Psoas muscle (tissue), 7 donors: ENCODE measurements at regions not wholly inside any gene's neighbourhood (a gene's known extent, or its start where the extent isn't known, plus 50 kb on each side); places are given as distances from the start of the nearest gene placed in this dataset.

Experiments used
- ATAC-seq, 4 donors: fragments of 200-7000 bp; cut with Tn5 transposase; one replicate each; pipeline ENCODE4 v1.9.1; 2020; ENCODE audit warnings: moderate library complexity in 3 of 4, mild to moderate bottlenecking in 2 of 4
- DNase-seq, 2 donors: peaks; one replicate each; pipeline ENCODE4 v3.0.0-alpha.2; 2020
- H3K27ac ChIP-seq: fragments of 200-600 bp; one replicate; pipeline ENCODE4 v1.8.0; 2022
- H3K27me3 ChIP-seq, 3 donors: fragments of 200-600 bp in 1 of 3; one replicate each; pipeline versions ENCODE4 v1.6.1 to v1.8.0; 2013 to 2022; ENCODE audit warnings: low read length in 2 of 3, mild to moderate bottlenecking in 2 of 3, moderate library complexity in 1 of 3; ENCODE audit not compliant: insufficient read depth in 3 of 3
- H3K36me3 ChIP-seq, 2 donors: fragments of 200-600 bp in 1 of 2; one replicate each; pipeline versions ENCODE4 v1.6.1 to v1.8.0; 2013 to 2022; ENCODE audit warnings: low read depth in 1 of 2, mild to moderate bottlenecking in 1 of 2, moderate library complexity in 1 of 2; ENCODE audit not compliant: insufficient read depth in 1 of 2
- H3K4me1 ChIP-seq: fragments of 200-600 bp; one replicate; pipeline ENCODE4 v1.8.0; 2022
- H3K4me3 ChIP-seq: fragments of 200-600 bp; one replicate; pipeline ENCODE4 v1.8.0; 2022; ENCODE audit warnings: mild to moderate bottlenecking
- H3K9me3 ChIP-seq: fragments of 200-600 bp; one replicate; pipeline ENCODE4 v1.8.0; 2022
- WGBS, 3 donors: extraction: QIAGEN DNeasy Blood & Tissue Kit; methylation state at CpG; one replicate each; pipeline versions ENCODE4 v1.1.6 to v1.1.7; 2013; 5-methylcytosine and 5-hydroxymethylcytosine counted together
- intact Hi-C, 2 donors: fragments of 100-400 bp; cut with DNase I; formaldehyde crosslinking; loops; one replicate each; pipeline versions ENCODE4 v1.11.0 to v1.14.2; 2022
- TF ChIP-seq, protein P1 (sequence below): fragments of 200-600 bp; IDR thresholded peaks from one replicate; pipeline ENCODE4 v1.8.0; 2022; ENCODE audit warnings: antibody characterized with exemption
- donor health status: healthy with polysubstance abuse.
- donor health status: DM: no; HTN: no; CAD: no; lungs with moderate emphysema.
- donor health status: Bipolar disorder and iron deficiency.
- donor health status: healthy.
- donor health status: DM: yes; HTN: yes; CAD: no.
- donor health status: DM: no; HTN: no; CAD: no.
- donor health status: DM: yes; HTN: yes; CAD: no.

DNA sequence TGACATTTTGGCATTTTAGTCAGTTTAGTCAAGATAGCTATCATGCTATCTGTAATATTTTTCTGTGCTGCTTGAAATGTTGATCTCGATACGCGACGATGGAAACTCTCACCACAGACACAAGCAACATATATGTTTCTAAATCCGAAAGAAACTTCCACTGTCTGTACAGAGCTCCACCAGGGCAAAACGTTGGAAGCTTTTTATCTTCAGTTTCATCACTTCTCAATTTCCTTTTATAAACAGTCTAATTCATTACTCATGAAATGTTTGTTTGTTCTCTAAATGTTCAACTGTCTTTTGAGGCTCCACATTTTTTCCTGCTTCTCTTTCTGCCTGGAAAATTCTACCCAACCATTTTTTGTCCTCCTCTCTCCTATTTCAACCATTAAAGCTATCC lies 737.6 kb downstream of the SLC16A7 start:
- ATAC-seq, result no peak
- H3K4me3 ChIP-seq, result no peak overlapping the region
- no peaks in the 10 kb centered on the region for H3K9me3 ChIP-seq

DNA sequence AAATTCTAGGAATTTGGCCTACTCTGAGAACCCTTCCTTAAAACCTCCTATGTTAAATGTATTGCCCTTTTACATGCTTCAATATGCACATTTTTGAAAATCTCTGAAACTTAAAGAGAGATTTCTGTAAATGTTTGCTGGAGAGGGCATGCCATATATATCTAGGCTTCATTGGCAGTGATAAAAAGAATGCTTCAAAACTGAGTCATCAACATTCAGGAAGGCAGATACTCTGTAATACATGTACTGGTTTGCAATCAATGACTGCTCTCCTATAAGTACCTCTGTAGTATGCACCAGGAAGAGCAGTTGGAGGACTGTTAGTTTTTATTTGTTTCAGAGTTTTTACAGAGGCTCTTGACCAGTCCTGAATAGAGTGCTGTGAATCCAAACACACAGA lies 739.9 kb downstream of the SLC16A7 start:
- ATAC-seq (no peak), DNase-seq (no peak)
- no peaks in the 10 kb centered on the region for H3K27me3 ChIP-seq
- no peaks in the 10 kb centered on the region for H3K4me1 ChIP-seq
- no peaks in the 10 kb centered on the region for H3K36me3 ChIP-seq
- H3K9me3 ChIP-seq, result no peaks in the 10 kb centered on the region
- no peak overlapping the region for H3K27ac ChIP-seq
- no peak overlapping the region for H3K4me3 ChIP-seq
- TF ChIP-seq, protein P1, sequence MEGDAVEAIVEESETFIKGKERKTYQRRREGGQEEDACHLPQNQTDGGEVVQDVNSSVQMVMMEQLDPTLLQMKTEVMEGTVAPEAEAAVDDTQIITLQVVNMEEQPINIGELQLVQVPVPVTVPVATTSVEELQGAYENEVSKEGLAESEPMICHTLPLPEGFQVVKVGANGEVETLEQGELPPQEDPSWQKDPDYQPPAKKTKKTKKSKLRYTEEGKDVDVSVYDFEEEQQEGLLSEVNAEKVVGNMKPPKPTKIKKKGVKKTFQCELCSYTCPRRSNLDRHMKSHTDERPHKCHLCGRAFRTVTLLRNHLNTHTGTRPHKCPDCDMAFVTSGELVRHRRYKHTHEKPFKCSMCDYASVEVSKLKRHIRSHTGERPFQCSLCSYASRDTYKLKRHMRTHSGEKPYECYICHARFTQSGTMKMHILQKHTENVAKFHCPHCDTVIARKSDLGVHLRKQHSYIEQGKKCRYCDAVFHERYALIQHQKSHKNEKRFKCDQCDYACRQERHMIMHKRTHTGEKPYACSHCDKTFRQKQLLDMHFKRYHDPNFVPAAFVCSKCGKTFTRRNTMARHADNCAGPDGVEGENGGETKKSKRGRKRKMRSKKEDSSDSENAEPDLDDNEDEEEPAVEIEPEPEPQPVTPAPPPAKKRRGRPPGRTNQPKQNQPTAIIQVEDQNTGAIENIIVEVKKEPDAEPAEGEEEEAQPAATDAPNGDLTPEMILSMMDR, result no peak
- intact Hi-C loops, result no loop called here

More for the DNA sequence above, 737.6 kb downstream of the SLC16A7 start:
- TF ChIP-seq, protein P1, result no peak
- no peaks in the 10 kb centered on the region for H3K27me3 ChIP-seq
- H3K4me1 ChIP-seq, result no peaks in the 10 kb centered on the region
- H3K36me3 ChIP-seq, result no peaks in the 10 kb centered on the region
- no peak for DNase-seq
- H3K27ac ChIP-seq, result no peak overlapping the region
- WGBS, 3 donors, result 65 to 83% (median 75%) methylated on average over 6 of the region's 6 CpGs
- intact Hi-C loops, result no loop called here

DNA sequence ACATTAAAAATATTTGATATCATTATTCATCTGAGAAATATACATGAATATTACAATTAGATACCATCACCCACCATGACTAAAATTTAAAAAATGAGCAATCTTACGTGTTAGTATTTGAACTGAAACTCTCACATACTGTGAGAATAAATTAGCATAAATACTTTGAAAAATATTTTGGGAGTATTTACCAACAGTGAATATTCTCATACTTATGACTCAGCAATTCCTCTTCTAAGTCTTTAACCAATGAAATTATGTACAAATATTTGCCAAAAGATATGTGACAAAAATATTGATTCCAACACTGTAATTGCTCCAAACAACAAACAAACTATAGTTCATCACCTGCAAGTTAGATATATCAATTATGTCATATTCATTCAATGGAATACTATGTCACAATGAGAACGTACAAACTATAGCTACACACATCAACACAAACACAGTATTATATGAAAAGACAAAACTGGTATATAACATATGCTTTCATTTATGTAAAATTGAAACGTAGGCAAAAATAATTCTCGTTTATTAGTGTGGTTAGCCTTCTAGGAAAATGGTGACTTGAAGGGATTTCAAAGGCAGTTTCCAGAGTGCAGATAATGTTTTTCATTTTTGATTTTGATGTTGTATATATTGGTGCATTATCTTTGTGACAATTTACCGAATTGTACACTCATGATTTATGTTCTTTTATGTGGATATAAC lies 742.2 kb downstream of the SLC16A7 start:
- no peaks in the 10 kb centered on the region for H3K27me3 ChIP-seq
- no peaks in the 10 kb centered on the region for H3K4me1 ChIP-seq
- ATAC-seq (no peak), DNase-seq (no peak)
- H3K27ac ChIP-seq, result no peak overlapping the region
- H3K9me3 ChIP-seq, result no peaks in the 10 kb centered on the region
- TF ChIP-seq, protein P1, result no peak
- no peak overlapping the region for H3K4me3 ChIP-seq
- 76 to 79% (median 77%) methylated on average over 5 of the region's 5 CpGs for WGBS, 3 donors
- no peaks in the 10 kb centered on the region for H3K36me3 ChIP-seq
- intact Hi-C loops, result no loop called here

DNA sequence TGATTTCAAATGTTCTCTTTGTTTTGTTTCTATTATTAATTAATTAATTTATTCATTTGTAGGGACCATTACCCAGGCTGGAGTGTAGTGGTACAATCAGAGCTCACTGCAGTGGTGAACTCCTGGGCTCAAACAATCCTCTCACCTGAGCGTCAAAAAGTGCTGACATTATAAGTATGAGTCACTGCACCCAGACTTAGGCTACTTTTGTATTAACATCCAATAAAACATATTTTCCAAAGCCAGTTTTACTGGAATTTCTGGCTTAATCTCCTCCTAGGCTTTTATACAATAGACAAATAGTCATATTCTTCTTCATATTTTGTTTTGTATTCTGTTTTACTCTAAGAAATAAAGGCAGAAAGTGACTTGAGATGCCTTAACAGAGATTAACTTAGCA lies 749.6 kb downstream of the SLC16A7 start:
- Histone ChIP-seq H3K4me1 (no peaks in the 10 kb centered on the region), H3K9me3 (no peaks in the 10 kb centered on the region), H3K36me3 (no peaks in the 10 kb centered on the region), H3K4me3 (no peak overlapping the region), H3K27ac (no peak overlapping the region), H3K27me3 (no peaks in the 10 kb centered on the region)
- ATAC-seq, result no peak
- no peak for DNase-seq
- TF ChIP-seq, protein P1, result no peak
- WGBS, 3 donors, result 88 to 93% (median 89%) methylated on average over 1 of the region's 1 CpG
- intact Hi-C loops, result no loop called here
